VCaP (cell line): ENCODE measurements at regions not wholly inside any gene's neighbourhood (a gene's known extent, or its start where the extent isn't known, plus 50 kb on each side); places are given as distances from the start of the nearest gene placed in this dataset.

ENCODE experiments used
- H3K27ac ChIP-seq: fragments of 450-650 bp; 2 replicates; pipeline ENCODE4 v1.5.1; 2017
- TF ChIP-seq, protein P1 (sequence below): fragments of 450-650 bp; conservative IDR thresholded peaks from 2 replicates; pipeline ENCODE4 v1.5.1; 2017; ENCODE audit warnings: mild to moderate bottlenecking, moderate library complexity

DNA sequence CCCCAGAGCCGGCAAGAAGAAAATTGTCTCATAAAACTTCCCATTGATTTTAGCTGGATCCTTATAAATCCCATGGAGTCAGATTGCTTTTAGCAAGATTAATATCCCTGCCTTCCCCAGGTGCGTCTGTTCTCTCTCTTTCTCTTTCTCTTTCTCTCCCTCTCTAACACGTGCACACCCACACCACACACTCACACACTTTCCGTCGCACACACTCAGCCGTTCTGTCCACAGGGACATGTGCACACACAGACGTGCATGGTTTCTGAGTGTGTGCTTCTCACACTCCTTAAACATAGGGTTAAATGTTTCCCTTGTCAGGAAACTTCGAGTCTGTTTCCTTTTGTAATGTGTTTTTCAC, 98.7 kb upstream of the NFIA start:
- no peak overlapping the region for H3K27ac ChIP-seq
- TF ChIP-seq, protein P1, sequence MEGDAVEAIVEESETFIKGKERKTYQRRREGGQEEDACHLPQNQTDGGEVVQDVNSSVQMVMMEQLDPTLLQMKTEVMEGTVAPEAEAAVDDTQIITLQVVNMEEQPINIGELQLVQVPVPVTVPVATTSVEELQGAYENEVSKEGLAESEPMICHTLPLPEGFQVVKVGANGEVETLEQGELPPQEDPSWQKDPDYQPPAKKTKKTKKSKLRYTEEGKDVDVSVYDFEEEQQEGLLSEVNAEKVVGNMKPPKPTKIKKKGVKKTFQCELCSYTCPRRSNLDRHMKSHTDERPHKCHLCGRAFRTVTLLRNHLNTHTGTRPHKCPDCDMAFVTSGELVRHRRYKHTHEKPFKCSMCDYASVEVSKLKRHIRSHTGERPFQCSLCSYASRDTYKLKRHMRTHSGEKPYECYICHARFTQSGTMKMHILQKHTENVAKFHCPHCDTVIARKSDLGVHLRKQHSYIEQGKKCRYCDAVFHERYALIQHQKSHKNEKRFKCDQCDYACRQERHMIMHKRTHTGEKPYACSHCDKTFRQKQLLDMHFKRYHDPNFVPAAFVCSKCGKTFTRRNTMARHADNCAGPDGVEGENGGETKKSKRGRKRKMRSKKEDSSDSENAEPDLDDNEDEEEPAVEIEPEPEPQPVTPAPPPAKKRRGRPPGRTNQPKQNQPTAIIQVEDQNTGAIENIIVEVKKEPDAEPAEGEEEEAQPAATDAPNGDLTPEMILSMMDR = no peak

DNA sequence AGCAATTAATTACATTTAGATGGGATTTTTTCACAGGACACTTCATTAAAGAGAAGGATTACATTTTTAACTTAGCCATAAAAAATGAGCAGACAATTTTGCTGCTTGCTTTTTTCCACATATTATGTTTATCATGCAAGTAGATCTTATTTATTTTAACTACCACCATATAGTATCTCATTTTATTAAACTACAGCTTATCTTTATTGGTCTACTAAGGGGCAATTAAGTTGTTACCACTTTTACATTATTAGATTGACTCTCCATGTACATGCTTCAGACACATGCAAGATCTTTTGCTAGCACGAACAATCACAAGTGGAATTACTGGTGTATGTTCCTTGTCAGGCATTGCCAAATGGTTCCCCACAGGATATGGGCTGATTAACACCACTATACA, 99.8 kb upstream of the NFIA start:
- TF ChIP-seq, protein P1 = no peak
- peak overlapping the region; percentile 61 for H3K27ac ChIP-seq

DNA sequence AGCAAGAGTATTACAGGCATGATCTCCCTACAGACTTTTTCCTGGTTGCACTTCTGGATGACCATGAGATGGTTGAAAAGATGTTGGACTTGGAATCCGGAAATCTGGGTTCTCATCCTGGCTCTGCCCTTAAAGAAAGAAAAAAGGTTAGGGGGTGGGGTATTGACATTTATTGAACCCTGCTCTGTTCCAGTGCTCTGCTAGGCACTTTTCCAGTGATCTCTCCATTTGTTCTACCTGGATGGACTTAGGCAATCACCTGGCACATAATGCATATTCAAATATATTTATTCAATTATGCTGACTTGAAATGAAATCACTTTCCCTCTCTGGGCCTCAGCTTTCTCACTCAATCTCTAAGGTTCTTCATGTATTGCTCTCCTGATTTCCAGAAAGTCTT, 101.0 kb upstream of the NFIA start:
- TF ChIP-seq, protein P1 = no peak
- H3K27ac ChIP-seq = peak overlapping the region; percentile 61

DNA sequence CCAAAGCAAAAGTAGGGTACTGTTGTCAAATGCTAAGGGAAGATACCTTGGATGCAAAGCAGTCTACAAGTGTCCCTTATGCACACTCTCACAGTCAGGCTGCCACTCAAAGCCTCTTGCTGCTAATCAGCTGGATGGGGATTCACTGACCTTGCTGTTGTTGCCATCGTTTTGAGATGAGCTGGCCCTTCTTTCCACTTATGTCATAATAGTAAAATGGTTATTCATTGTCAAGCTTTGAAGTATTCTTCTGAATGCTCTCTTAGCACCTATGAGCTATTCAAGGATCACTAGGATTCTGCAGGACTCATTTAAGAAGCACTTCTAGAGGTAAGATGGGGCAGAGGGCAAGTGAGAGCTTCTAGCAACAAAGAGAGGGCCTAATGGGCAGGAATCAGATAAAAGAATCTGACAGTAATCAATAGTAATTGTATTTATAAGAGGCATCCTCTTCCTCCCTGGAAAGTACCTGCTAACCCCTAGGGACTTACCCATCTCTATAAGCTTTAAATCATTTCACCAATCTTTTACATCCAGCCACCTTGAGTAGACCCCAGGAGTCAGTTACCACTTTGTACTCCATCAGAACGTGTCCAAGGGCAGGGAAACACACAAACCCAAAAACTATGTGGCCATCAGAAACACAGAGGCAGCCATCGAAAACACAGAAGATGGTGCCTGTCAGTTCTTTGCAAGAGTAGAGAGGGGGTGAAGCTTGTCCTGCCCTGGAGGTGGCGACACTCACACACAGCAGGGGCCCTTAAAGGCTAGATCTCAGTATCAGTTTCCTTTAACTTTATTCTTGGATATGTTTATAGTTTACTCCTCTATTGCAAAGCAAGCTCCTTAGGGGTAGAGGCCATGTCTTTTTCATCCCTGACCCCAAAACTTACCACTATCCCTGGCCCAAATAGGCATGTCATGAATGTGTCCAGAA, 103.7 kb upstream of the NFIA start:
- no peak overlapping the region for H3K27ac ChIP-seq
- TF ChIP-seq, protein P1 = peak; percentile 80

GRCh38 chr1:60977661-60978060, 104.7 kb upstream of the NFIA start:
- H3K27ac ChIP-seq = no peak overlapping the region
- TF ChIP-seq, protein P1 = no peak

GRCh38 chr1:60974524-60975372, 107.6 kb upstream of the NFIA start:
- H3K27ac ChIP-seq = no peak overlapping the region
- TF ChIP-seq, protein P1 = no peak

- TF ChIP-seq, protein P1 = no peak
- no peak overlapping the region for H3K27ac ChIP-seq
Observed at GRCh38 chr1:60973668-60974067, 108.7 kb upstream of the NFIA start.
